NCI-H2107 treated with DMSO at 0.1 percent for 48 hours (cell line): ENCODE measurements at regions not wholly inside any gene's neighbourhood (a gene's known extent, or its start where the extent isn't known, plus 50 kb on each side); places are given as distances from the start of the nearest gene placed in this dataset.

Experiments used
- DNase-seq: peaks from one replicate; lab custom pipeline; 2025; ENCODE audit not compliant: unreplicated experiment; lab: John Stamatoyannopoulos, UW

DNA sequence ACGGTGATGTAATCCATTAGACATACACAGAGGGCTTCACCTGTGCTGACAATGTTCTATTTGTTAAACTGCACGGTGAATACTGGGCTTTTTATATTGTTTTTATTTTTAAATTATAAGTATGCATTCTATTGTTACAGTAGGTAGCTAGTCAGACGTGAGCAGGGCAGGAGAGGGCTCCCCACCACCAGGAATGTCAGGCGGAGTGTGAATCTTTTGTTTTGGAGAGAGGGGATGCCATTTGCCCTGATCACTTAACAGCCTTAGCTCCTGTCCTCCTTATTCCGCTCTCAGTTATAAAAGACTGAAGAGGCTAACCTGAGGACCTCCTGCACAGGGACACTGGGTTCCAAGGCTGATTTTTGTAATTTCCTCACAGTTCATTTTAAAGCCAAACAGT lies 151.6 kb upstream of the TAPT1 start:
- DNase-seq, result no peak

DNA sequence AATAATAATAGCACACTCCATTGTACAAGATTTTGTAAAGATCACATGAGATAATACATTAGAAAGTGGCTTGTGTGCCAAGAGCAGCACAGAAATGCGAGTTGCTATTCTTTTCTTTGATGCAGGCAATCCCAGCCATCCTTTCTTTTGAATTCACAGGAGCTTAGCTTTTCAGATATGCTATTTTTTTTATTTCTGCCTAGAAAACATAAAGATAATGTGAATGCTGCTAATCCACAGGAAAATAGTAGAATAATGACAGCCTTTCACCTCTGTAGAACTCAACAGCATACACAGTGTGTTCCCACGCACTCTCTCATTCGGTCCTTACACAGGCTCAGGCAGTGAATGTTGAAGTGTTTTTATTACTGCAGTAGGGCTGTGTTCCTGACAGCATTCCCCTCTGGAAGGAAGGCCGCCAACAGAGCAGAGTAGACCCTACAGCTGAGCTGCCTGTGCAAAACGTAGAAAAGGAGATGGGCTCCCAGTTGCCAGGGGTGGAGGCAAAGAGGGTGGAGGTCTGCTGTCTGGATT lies 138.8 kb upstream of the TAPT1 start:
- DNase-seq, result no peak

DNA sequence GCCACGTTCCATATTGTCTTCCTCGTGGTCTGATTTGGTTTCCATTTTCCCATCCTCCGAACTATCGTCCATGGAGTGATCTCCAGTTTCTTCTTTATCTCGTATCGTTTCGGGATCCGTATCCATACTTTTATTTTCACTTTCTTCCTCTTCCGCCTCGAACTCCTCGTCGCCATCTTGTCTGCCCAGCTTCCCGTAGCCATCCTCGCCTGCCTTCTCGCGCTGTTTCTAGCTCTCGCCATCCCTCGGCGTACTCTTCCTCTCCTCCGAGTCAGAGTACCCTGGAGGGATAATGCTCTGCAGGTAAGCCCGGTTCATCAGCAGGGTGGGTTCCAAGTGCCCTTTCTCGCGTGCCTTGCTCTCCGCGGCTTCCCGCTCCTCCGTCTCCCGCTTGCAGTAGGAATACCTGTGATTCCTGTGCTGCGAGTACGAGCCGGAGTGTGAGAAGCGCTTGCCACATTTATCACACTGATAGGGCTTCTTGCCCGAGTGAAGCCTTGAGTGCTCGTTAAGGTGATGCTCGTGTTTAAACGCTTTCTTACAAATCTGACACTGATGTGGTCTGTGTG lies 134.5 kb upstream of the TAPT1 start:
- DNase-seq, result no peak

DNA sequence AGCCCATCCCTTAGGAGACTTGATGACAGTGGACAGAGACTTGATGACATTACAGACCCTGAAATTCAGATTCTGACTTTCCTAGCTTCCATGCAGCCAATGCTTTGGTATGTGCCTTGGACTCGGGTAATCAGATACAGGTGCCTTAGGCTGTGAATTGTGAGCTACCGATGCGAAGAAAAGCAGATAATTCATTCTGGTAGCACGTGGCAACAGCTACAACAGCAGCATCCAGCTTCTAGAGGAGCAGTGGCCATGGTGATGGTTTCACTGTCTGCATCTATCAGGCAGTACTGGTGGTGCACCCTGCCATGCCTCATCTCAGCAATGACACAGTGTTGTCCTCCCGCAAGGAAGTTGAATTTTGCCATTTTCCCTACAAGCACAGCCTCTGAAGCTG lies 126.9 kb upstream of the TAPT1 start:
- DNase-seq, result no peak

DNA sequence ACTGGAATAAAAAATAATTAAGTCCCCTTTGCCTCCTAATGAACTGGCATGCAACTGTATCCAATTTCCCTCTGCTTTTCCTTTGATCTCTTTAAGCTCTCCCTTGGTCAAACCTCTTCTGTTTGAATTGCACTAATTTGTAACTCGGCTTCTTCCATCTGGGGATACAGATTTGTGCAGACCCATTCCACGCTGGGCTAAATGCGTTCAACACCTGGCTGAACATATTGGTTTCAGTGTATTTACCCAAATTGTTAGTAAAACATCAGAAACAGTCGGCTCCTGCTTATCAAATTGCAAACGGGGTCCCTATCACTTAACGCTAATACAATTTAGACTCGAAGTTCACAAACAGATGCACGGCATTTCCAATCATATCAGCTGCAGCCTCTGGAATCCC lies 124.9 kb upstream of the TAPT1 start:
- DNase-seq, result no peak

DNA sequence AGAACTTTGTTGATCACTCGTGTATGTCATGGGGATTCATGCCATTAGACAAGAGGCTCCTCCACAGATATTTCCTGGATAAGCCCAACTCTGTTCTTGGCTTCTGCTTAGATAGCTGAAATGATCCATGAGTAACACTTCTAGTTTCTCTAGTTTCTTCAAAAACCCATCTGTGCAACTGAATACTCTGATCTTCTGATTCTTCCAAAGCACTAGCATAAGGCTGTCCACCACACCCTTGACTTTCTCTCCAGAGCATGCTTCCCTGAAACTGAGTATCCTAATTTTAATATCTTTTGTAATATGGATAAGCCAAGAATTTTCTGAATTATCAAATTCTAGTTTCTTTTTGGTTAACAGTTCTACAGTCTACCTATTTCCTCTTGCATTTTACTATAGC lies 118.6 kb upstream of the TAPT1 start:
- DNase-seq, result no peak

DNA sequence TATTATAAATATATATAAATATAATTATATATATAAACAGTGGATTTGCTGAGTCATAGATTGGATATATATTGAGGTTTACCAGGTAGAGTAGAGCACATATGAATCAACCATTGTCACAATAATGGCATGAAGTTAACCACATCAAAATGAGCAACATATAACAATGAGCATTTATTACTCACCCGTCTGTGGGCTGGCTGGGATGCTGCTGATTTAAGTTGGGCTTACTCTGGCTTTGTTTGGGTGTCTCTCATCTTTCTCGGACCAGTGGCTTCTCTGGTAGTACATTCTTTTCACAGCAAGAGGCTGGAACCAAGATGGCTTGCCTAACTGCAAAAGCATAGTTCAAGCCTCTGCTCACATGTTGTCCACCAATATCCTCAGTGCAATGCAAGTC lies 111.7 kb upstream of the TAPT1 start:
- DNase-seq, result no peak

DNA sequence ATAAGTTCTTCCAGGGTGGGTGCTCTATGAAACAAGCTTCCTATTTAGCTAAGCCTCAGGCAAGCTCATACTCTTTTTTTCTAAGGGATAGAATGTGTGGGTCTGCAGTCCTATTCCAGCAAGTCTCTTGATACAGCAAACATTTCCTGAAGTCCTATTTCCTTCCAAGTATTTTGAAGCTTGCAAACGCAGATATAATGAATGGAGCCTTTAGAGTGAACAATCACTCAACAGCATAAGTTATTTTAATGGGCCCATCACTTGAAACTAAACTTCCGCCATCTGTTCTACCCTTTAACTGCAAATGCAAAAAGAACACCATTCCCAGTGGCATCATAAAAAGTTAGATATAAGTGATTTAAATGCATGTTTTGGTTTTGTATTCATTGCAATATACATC lies 108.3 kb upstream of the TAPT1 start:
- no peak for DNase-seq

DNA sequence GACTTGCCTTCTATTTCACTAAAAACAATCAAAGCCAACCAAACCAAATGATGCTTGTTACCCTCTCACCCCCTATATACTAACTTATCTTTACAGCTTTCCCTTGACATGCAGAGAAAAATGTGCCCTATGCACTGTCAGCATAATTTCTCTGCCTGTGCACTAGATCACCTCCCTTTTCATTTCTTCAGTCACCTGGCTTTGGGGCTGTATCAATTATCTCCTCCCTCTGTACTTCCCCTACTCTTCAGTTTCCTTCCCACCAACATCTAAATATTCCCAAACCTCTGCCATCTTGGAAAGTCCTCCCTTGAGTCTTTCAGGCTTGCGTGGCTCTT lies 103.5 kb upstream of the TAPT1 start:
- no peak for DNase-seq

DNA sequence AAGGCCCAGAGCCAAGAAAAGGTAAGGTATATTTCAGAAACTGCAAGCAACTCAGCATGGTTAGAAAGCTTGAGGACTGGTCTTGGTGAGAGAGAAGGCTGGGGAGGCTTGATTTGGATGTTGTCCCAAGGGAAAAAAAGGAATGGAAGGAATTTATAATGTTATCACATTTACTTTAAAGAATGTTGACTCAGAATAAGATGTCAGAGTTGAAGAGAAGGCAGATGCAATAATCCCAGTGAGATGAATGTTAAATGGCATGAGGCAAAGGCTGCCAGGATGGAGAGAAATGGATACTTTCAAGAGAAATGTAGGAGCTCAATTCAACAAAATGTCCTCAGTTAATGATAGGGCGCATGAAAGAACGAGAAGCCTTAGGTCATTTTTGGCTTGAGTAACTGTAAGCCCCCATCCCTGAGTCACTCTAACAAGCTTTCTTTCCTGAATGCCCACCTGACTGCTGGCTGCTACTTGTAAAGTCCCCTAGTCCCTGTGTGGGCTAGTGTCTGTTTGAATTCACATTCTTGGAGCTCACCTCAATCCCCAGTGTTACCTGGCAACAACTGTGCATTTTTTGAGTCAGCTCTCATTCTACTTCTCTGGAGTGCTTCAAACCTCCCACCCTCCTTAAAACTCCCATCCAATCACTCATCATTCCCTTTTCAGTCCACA lies 103.0 kb upstream of the TAPT1 start:
- no peak for DNase-seq

DNA sequence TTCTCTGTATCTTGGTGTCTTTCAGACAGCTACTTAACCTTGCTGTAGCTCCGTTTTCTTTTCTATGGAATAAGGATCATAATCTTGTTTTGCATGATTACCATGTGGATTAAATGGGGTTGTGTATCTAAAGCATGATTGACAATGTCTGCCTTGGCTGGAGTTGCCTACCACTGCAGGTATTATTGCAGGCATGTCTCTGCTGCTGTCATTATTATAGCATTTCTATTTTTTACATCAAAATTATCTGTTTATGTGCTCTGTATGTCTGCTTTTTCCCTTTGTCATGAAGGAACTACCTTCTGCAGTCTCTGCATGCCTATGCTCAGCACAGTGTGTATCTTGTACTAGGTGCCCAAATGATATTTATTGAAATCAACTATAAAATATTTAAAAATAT lies 95.9 kb upstream of the TAPT1 start:
- DNase-seq, result no peak

DNA sequence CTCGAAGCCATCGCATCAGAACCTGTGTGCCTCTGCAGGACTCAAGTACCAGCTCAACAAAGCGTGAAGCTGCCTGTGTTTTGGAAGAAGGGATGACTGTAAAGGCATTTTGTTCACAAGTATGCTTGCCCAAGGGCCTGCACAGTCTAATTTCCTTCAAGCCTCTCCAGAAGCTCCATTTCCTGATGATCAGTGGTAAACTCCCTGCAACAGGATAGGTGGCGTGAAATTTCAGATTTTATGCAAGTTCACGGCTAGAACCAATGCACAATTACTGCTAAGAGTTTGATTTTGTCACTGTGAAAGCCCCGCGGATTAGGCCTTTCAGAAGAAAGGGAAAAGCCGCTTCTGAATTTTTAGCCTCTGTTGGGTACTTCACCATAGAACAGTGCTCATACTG lies 89.2 kb upstream of the TAPT1 start:
- DNase-seq, result no peak

DNA sequence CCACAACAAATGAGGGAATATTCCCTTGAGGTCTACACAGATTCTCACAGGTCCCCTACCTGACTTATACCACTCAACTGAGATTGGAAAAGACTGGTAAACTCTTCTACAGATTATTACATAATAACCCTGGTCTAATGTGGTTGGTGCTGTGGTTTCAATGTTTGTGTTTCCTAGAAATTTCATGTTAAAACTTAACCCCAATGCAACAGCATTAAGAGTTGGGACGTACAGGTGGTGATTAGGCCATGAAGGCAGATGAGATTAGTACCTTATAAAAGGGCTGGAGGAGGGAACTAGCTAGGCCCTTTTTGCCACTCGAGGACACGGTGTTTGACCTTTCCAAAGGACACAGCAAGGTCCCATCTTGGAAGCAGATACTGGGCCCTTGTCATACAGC lies 84.3 kb upstream of the TAPT1 start:
- no peak for DNase-seq

DNA sequence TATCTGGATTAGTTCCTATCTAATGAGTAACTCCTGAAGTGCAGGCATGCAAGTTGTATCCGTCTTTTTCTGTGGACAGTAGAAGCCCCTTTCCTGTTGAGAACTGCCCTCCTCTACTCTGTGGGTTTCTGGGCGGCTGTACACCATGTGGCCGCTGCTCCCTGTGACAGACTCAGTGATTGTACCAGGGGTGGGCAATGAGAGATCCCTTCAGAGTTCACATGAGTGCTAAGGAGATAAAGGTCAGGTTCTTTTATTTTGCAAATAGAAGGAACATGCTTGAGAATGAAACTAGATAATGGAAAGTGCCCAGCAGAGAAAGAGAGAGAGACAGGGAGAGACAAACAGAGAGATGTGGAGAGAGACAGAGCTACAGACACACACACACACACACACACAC lies 76.4 kb upstream of the TAPT1 start:
- no peak for DNase-seq

DNA sequence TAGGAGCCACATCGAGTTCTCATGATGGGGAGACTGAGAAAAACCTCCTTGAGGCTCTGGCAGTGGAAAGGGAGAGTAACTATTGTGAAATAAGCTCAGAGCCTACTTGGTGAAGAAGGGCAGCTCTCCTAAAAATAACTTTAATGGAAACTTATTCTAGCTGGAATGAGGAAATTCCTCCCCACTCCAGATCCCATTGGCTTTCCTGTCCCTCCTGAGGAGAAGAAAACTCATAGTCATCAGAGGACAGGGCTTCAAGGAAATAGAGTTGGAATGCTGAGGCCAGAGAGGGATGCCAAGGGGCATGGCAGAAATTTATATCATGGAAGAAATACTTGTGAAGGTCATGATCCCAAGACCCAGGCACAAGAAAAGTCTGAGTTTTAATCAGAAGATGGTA lies 70.7 kb upstream of the TAPT1 start:
- DNase-seq, result no peak

DNA sequence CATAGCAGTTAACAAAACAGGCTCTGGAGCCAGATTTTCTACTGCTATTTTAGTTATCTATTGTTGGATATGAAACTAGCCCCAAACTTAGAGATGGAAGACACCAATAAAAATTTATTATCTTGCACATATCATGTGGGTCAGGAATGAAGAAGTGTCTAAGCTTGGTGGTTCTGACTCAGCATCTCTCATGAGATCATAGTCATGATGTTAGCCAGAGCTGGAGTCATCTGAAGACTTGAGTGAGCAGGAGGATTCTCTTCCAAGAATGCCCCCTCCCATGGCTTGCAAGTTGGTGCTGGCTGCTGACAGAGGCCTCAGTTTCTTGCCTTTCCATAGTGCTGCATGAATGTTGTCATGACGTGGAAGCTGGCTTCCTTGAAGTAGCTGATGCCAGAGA lies 68.2 kb upstream of the TAPT1 start:
- DNase-seq, result no peak

DNA sequence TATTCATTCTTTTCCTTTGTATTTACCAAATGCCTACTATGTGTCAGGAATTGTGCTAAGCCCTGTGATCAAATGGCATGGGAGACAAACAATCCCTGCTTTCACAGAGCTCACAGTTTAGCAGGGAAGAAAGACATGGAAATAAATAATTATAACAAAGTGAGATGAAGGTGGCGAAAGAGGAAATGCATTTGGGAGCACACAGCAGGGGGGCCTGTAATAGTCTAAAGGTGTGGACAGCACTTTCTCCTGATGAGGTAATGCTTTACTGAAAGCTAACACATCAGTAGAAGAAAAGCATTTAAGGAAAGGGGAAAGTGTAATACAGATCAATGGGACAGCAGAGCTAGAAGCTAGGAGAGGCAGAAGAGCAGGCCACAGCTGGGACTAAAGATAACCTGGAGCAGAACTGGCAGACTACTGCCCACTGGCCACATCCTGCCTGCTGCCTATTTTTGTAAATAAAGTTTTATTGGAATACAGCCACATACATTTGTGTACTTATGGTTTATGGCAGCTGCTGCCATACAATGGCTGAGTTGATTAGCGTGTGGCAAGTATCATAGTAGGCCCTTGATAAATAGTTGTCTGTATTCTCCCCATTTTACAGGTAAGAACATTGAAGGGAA lies 67.1 kb upstream of the TAPT1 start:
- no peak for DNase-seq

DNA sequence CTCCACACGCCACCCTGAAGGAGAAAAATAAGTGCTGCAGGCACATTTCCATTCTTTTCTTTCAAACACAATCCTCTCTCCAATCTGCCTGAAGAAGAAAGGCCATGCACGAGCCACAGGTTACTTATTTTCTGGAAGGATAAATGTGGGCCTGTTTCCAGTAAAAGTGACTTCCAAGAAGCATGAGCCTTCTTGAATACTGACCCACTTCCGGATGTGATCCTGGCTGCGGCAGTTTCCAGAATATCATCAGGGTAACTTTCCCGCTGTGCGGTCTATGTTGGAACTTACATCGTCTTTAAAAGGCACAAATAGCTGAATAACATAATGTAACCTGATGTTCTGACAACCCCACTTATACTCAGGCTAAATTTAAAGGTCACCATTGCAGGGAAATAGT lies 66.3 kb upstream of the TAPT1 start:
- DNase-seq, result no peak

DNA sequence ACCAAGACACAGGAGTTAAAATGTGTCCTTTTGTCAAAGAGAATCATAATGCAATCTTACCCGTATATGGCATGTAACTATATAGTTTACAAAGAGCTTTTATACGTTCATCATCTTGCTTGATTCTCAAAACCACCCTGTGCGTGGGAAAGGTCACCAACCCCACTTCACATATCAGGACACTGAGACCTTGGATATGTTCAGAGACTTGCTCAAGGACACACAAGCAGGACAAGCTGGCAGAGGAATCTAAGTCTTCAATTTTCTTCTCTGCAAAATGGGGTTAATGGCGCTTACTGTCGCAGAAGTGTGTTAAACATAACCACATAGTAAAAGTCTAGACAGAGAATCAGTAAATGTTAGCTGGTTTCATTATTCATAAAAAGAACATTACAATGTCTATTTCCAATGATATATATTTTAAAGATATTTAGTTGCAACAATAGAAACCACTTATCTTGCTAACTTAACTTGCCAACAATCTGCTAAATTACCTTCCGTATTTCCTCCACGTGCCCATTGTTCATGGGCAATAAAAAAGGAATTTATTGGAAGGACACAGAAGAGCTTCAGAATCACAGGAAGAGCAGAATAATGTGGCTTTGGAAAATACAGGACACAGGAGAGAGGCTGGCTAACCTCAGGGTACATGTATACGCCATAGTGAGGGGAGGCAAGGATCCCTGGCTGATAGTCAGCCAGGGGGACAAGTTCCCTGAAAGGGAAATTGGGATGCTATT lies 64.6 kb upstream of the TAPT1 start:
- no peak for DNase-seq

DNA sequence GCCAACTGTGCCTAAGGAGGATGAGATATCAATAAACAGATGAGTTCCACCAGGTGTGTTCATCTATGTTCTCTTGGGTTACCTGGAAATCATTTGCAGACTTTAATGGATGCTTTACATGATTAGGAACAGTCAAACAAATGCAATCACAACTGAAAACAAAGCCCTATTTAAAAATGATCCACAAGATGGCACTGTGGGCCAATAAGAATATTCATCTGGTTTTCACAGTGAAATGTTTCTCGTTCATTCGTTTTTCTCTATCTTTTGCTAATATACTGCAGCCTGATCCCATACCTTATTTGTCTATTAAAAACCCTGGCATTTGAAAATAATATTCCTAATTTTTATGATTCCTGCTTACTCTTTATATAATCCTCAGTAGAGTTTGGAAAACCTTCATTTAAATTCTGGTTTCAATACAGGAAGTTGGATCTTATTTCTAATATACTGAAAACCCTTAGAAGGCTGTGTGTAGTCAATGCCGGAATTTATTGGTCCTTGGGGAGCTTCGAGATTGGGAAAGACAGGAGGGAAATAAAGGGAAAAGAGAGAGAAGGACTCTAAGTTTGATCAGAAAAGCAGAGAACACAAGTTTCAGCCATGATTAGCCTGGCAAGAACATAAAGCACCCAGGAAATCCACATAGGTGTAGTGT lies 63.8 kb upstream of the TAPT1 start:
- DNase-seq, result peak; percentile 21

DNA sequence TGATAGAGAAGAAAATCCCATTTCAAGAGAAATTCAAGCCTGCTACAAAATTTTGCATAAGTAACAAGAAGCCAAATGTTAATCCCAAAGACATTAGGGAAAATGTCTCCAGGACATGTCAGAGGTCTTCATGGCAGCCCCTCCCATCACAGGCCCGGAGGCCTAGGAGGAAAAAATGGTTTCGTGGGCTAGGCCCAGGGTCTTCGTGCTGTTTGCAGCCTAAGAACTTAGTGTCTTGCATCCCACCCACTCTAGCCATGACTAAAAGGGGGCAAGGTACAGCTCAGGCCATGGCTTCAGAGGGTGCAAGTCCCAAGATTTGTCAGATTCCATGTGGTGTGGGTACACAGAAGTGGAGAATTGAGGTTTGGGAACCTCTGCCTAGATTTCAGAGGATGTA lies 57.8 kb upstream of the TAPT1 start:
- no peak for DNase-seq

DNA sequence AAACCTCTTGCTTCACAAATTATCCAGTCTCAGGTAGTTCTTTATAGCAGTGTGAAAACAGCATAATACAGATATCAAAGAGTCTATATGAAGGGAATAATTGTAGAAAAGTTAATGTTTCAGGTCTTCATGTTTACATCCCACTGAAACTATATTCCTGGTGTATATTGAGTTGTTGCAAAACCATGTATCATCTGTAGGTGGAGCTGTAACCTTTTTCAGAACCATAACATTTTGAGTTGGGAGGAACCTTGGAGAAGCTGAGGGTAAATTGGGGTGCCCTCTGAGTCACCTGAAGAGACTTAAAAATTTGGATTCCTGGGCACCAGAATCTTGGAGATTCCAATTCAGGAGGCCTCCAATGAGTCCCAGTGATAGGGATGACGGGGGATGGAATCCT lies 51.9 kb upstream of the TAPT1 start:
- DNase-seq, result no peak
